Hepatic stellate cell (primary cell): ENCODE measurements at regions not wholly inside any gene's neighbourhood (a gene's known extent, or its start where the extent isn't known, plus 50 kb on each side); places are given as distances from the start of the nearest gene placed in this dataset.

Experiments used
- DNase-seq: peaks from one replicate; pipeline ENCODE4 v3.0.0; 2011; ENCODE audit warnings: low spot score

- DNase-seq, result no peak
Measured at GRCh38 chr5:171580502-171581265, 161.2 kb downstream of the FGF18 start.

- no peak for DNase-seq
Measured at GRCh38 chr5:171581781-171582180, 162.3 kb downstream of the FGF18 start.

- DNase-seq, result no peak
Measured at GRCh38 chr5:171582849-171583248, 163.4 kb downstream of the FGF18 start.

GRCh38 chr5:171585981-171586380 is 166.5 kb downstream of the FGF18 start:
- no peak for DNase-seq

GRCh38 chr5:171586436-171586835 is 167.0 kb downstream of the FGF18 start:
- no peak for DNase-seq

GRCh38 chr5:171588046-171588445 is 168.6 kb downstream of the FGF18 start:
- no peak for DNase-seq

- DNase-seq, result no peak
Measured at GRCh38 chr5:171588790-171589189, 169.3 kb downstream of the FGF18 start.

- DNase-seq, result no peak
Measured at GRCh38 chr5:171589461-171589860, 170.0 kb downstream of the FGF18 start.

GRCh38 chr5:171592076-171592475 is 172.6 kb downstream of the FGF18 start:
- no peak for DNase-seq

- DNase-seq, result no peak
Measured at GRCh38 chr5:171592736-171593135, 173.3 kb downstream of the FGF18 start.

- no peak for DNase-seq
Measured at GRCh38 chr5:171593401-171593800, 174.0 kb downstream of the FGF18 start.

GRCh38 chr5:171593976-171594375 is 174.5 kb downstream of the FGF18 start:
- DNase-seq, result no peak

GRCh38 chr5:171595401-171595800 is 176.0 kb downstream of the FGF18 start:
- no peak for DNase-seq

- no peak for DNase-seq
Measured at GRCh38 chr5:171595801-171596231, 176.4 kb downstream of the FGF18 start.

- peak; percentile 21 for DNase-seq
Measured at GRCh38 chr5:171596391-171596878, 177.0 kb downstream of the FGF18 start.

GRCh38 chr5:171597946-171598640 is 178.6 kb downstream of the FGF18 start:
- DNase-seq, result no peak

- no peak for DNase-seq
Measured at GRCh38 chr5:171598641-171599152, 179.2 kb downstream of the FGF18 start.

GRCh38 chr5:171599411-171599810 is 180.0 kb downstream of the FGF18 start:
- DNase-seq, result no peak

- no peak for DNase-seq
Measured at GRCh38 chr5:171599957-171600612, 180.6 kb downstream of the FGF18 start.

- DNase-seq, result no peak
Measured at GRCh38 chr5:171600741-171601265, 181.4 kb downstream of the FGF18 start.

- DNase-seq, result no peak
Measured at GRCh38 chr5:171601266-171601881, 181.9 kb downstream of the FGF18 start.

GRCh38 chr5:171603591-171603990 is 182.0 kb upstream of the SMIM23 start:
- DNase-seq, result no peak
